GM21528 (cell line): ENCODE measurements at regions not wholly inside any gene's neighbourhood (a gene's known extent, or its start where the extent isn't known, plus 50 kb on each side); places are given as distances from the start of the nearest gene placed in this dataset.

Experiments used
- ATAC-seq: cut with Tn5 transposase; IDR thresholded peaks from one replicate; pipeline ENCODE4 v1.9.1; 2021; ENCODE audit warnings: mild to moderate bottlenecking, moderate library complexity; ENCODE audit not compliant: unreplicated experiment, low FRiP score

- no peak for ATAC-seq
Measured at GRCh38 chr7:110076194-110076593, 1014.7 kb upstream of the LRRN3 start.

- no peak for ATAC-seq
Measured at GRCh38 chr7:110084181-110084807, 1006.6 kb upstream of the LRRN3 start.

- ATAC-seq: no peak
Measured at GRCh38 chr7:110090110-110090820, 1000.7 kb upstream of the LRRN3 start.

GRCh38 chr7:110095372-110096052 lies 995.4 kb upstream of the LRRN3 start:
- ATAC-seq: no peak

DNA sequence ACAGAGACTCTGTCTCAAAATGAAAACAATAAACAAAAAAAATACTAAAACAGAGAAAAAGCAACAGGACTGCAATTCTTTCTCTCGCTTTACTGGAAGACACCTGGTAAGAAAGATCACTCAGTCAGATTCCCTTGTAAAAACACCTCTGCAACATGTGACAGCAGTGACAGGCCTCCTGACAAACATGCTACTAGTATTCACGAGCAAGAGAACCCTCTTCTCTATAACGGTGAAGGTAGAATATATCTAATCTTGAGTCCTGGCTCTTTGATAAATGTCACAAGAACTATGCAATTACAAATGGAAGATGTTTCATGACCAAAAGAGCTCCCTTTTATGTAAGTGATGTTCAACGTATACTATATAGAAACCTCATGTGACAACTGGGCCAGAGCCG lies 986.7 kb upstream of the LRRN3 start:
- ATAC-seq: no peak

GRCh38 chr7:110105307-110105706 lies 985.6 kb upstream of the LRRN3 start:
- no peak for ATAC-seq

GRCh38 chr7:110105840-110106239 lies 985.1 kb upstream of the LRRN3 start:
- no peak for ATAC-seq

DNA sequence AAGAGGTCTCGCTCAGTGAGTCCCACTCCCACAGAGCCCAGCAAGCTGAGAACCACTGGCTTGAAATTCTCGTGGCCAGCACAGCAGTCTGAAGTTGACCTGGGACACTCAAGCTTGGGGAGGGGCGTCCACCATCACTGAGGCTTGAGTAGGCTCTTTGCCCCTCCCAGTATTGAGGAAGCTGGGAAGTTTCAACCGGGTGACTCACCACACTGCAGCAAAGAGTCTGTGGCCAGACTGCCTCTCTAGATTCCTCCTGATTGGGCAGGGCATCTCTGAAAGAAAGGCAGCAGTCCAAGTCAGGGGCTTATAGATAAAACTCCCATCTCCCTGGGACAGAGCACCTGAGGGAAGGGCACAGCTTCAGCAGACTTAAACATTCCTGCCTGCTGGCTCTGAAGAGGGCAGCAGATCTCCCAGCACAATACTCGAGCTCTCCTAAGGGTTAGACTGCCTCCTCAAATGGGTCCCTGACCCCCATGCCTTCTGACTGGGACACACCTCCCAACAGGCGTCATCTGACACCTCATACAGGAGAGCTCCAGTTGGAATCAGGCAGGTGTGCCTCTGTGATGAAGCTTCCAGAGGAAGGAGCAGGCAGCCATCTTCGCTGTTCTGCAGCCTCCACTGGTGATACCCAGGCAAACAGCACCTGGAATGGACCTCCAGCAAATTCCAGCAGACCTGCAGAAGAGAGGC lies 970.9 kb upstream of the LRRN3 start:
- no peak for ATAC-seq

DNA sequence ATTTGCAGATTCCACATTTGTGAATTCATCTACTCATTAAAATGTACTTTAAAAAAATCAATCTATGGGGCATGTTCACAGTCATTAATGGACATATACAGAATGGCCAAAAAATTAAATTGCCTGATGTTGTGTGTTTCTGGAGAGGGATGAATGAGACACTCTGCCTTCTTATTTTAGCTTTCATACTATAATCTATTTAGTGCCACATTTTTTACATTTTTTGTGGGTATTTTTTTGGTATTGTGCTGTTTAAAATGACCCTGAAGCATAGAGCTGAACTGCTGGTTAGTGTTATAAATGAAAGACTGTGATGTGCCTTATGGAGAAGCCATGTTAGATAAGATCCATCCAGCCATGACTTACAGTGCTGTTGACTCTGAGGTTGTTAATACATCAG lies 961.8 kb upstream of the LRRN3 start:
- no peak for ATAC-seq

DNA sequence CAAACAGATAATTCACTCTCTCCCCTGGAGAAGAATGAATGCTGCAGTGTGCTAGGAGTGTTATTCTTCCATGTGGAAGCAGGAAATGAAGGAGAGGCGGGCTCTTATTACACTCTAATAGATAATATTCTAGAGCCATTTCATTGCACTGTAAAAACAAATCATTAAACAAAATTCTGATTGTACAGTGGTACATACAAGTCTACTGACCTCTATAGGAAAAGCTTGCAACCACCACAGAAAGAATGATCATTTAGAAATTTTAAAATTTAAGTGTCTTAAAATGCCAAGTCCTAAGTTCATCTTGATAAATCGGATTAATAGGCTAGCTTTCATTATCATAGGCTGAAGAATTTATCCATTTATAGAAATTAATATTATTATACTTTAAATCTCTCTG lies 960.3 kb upstream of the LRRN3 start:
- ATAC-seq: no peak

- ATAC-seq: no peak
Measured at GRCh38 chr7:110131344-110131743, 959.6 kb upstream of the LRRN3 start.

GRCh38 chr7:110139056-110139455 lies 951.9 kb upstream of the LRRN3 start:
- ATAC-seq: no peak

GRCh38 chr7:110142939-110143526 lies 947.9 kb upstream of the LRRN3 start:
- ATAC-seq: no peak

- no peak for ATAC-seq
Measured at GRCh38 chr7:110144599-110144998, 946.3 kb upstream of the LRRN3 start.

GRCh38 chr7:110148054-110148453 lies 942.9 kb upstream of the LRRN3 start:
- no peak for ATAC-seq

- ATAC-seq: no peak
Measured at GRCh38 chr7:110153222-110153621, 937.7 kb upstream of the LRRN3 start.

DNA sequence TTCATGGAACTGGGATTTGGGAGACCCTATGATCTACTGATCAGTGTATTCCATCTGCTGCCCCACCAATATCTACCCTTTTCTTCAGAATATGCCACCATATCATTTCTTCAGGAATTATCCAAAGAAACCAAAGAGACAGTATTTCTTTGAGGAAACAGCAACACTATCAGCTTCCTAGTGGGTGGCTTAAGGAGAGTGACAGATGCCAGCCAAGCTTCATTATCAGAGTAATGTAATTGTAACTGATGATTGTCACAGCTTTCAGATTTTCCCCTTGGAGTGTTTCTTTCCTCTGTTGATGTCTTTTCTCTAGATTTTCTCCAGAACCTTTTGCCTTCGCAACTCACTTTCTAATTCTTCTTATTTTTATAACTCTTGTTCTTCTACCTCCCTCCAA lies 934.4 kb upstream of the LRRN3 start:
- no peak for ATAC-seq

DNA sequence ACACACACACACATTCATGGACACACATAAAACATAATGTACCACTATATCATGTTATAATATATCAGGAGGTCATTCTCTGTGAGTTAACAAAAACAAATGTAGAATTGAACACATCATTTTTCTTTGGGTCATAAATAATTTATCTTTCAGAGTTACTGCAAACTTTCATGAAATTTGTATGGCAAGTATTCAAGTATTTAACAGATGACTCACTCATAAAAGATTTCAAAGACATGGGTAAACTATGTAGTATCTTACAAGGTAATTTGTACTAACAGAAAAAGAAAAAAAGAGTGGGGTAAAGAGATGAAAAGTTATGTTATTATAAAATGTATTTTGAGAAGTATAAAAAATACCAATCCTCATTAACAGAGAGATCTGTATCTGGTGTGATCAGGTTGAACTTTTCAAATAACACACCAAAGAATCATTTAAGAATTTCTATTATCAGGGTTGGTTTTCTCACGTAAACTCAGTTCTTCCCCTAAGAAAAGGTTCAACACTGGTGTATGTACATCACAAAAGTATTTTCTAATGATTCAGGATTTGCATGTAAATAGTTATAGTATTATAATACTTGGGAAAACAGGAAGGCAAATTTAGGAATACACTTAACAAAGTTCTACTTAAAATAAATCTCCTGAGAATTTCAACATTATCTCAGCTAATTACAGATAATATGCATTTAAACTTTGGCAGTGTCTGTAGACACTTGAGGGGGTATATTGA lies 933.1 kb upstream of the LRRN3 start:
- no peak for ATAC-seq

- ATAC-seq: no peak
Measured at GRCh38 chr7:110168010-110168409, 922.9 kb upstream of the LRRN3 start.

DNA sequence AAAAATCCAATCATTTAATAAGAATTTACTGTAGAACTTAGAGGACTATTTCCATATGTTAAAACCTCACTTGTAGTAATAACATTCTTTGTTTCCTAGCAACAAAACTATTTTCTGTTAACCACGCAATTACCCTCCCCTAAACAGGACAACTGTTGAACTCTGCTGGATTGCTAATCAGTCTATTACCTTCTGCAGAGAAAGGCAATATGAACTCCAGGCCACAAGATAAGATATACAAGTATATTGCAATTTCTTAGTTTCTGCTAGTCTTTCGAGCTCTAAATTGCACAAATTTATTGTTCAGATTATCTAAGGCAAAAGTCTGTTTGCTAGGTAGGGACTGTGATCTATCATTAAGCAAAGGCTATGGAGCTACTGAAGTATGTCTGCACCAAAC lies 920.1 kb upstream of the LRRN3 start:
- no peak for ATAC-seq
